Umbilical cord (tissue), 1 donor: ENCODE measurements at regions not wholly inside any gene's neighbourhood (a gene's known extent, or its start where the extent isn't known, plus 50 kb on each side); places are given as distances from the start of the nearest gene placed in this dataset.
"Not testable (repeated sequence)": the region's sequence is repeated elsewhere in the genome, so short reads cannot be mapped to it uniquely, and the experiment has no call there.

Experiments used
- DNase-seq: peaks from one replicate; pipeline ENCODE4 v3.0.0-alpha.2; 2015; ENCODE audit warnings: low spot score

- DNase-seq: no peak
These were observed 984.6 kb downstream of the CDY2B start for GRCh38 chrY:16895396-16895795.

GRCh38 chrY:16887116-16887515 lies 992.9 kb downstream of the CDY2B start:
- DNase-seq: no peak

DNA sequence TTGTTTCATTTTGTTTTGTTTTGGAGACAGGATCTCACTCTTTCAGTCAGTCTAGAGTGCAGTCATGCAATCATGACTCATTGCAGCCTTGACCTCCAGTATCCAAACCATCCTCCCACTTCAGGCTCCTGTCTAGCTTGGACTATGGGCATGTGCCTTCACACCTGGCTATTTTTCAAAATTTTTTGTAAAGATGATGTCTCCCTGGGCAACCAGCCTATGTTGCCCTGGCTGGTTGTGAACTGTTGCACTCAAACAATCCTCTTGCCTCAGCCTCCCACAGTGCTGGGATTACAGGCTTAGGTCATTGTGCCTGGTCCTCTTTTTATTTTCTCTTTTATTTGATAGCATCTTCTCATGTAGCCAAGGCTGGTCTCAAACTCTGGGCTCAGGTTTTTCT lies 1019.3 kb downstream of the CDY2B start:
- DNase-seq: no peak

- DNase-seq: peak; percentile 3
These were observed 1038.5 kb downstream of the CDY2B start for GRCh38 chrY:16841534-16841933.

DNA sequence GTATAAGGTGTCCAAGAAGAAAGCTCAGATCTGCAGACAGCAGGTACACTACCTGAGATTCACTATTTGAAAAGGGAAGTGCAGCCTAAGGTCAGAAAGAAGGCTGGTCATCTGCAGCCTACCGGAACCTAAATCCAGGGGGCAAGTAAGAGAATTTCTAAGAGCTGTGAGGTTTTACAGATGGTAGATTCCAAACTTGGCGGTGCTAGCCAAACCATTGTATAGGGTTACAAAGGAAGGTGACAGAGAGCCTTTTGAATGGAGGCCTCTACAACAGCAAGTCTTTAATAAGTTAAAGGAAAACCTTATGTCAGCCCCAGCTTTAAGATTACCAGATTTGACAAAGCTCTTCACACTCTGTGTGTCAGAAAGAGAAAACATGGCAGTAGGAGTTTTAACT lies 1044.8 kb downstream of the CDY2B start:
- DNase-seq: no peak

- DNase-seq: no peak
These were observed 1045.3 kb downstream of the CDY2B start for GRCh38 chrY:16834696-16835095.

DNA sequence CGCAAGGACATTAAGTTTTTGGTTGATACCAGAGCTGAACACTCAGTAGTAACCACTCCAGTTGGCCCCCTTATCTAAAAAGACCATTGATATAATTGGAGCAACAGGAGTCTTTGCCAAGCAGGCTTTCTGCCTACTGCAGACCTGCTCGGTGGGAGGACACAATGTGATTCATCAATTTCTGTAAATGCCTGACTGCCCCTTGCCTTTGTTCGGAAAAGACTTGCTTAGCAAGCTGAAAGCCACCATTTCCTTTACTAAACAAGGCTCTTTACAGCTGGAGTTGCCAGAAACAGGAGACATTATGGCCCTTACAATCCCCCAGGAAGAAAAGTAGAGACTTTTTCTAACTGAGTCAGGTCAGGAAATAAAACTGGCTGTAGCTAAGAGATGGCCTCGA lies 1045.9 kb downstream of the CDY2B start:
- DNase-seq: no peak

DNA sequence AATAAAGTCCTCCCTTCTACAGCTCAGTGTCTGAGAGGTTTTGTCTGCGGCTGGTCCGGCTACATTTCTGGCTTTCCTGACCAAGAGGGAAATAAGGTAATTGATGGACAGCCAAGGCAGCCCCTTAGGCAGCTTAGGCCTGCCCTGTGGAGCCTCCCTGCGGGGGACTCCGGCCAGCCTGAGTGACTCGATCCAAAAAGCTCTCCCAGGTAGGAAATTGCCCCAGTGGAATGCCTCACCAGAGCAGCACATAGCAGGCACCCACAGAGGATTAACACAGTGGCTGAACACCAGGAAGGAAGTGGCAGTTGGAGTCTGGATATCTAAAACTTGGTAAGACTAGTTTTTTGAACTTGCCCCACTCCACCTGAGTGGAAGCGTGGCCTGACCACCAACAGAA lies 1048.3 kb downstream of the CDY2B start:
- DNase-seq: no peak

GRCh38 chrY:16831364-16831763 lies 1048.7 kb downstream of the CDY2B start:
- not testable (repeated sequence) for DNase-seq

GRCh38 chrY:16807713-16808112 lies 1072.3 kb downstream of the CDY2B start:
- DNase-seq: no peak
